ENCODE measurements at regions not wholly inside any gene's neighbourhood (a gene's known extent, or its start where the extent isn't known, plus 50 kb on each side); places are given as distances from the start of the nearest gene placed in this dataset.
A peak's percentile ranks its signal among the peaks of the same experiment; 100 is the strongest.
"Not testable (repeated sequence)": the region's sequence is repeated elsewhere in the genome, so short reads cannot be mapped to it uniquely, and the experiment has no call there.

- no peak for FAIRE-seq
Measured at GRCh38 chr6:130611366-130611765, 215.8 kb upstream of the SMLR1 start.

- FAIRE-seq: no peak
Measured at GRCh38 chr6:130613176-130613575, 214.0 kb upstream of the SMLR1 start.

GRCh38 chr6:130615816-130616215 lies 211.4 kb upstream of the SMLR1 start:
- FAIRE-seq: no peak

DNA sequence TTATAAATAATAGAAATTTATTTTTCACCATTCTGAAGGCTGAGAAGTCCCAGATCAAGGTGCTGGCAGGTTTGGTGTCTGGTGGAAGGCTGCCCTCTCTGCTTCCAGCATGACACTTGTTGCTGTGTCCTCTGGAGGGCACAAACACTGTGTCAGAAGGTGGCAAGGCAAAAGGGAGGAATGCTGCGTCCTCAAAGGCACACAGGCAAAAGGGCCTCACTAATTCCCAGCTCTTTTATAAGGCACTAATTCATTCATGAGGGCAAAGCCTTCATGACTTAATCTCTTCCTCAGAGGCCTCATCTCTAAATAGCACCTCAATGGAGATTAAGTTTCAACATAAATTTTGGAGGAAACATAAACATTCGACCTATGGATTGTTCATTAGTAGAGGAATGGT lies 209.5 kb upstream of the SMLR1 start:
- FAIRE-seq: no peak

GRCh38 chr6:130618806-130619205 lies 208.4 kb upstream of the SMLR1 start:
- not testable (repeated sequence) for FAIRE-seq

DNA sequence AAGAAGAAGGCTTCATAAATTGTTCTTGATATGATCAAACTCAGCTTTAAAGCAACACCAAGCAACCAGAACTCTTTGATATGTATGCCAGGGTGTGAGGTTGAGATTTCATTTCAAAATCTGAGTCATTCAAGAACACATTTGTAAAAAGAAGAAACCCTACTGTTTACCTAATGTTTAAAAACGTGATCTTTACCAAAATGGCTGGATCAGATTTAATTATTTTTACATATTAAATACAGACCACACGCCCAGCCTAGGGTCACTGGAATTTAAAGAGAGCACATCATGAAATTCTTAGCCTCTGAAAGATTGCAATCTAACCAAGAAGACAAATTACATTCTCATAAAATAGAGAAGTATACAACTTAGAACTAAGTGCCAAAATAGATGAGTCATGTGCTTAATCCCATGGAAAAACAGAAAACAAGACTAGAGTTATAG lies 206.8 kb upstream of the SMLR1 start:
- FAIRE-seq: no peak

GRCh38 chr6:130622142-130622541 lies 205.1 kb upstream of the SMLR1 start:
- no peak for FAIRE-seq

GRCh38 chr6:130624046-130624445 lies 203.2 kb upstream of the SMLR1 start:
- no peak for FAIRE-seq

GRCh38 chr6:130625825-130626527 lies 201.2 kb upstream of the SMLR1 start:
- FAIRE-seq: no peak

DNA sequence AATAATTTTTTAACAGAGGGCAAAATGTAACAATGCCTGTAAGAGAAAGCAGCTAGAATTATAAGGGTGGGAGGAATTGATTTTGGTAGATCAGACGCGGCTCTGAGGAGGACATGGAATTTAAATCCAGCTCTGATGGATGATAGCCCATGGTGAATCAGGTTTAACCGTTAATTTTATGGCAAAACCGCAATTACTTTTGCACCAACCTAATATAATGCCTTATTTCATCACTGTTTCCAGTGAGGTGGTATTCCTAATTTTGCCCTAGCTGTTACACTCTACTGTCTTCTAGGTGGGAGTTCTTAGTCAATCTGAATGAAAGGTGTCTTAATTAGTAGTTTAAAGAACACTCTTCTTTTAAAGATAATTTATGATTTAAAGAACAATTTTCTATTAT lies 198.3 kb upstream of the SMLR1 start:
- FAIRE-seq: no peak

GRCh38 chr6:130629640-130630039 lies 197.6 kb upstream of the SMLR1 start:
- FAIRE-seq: peak; percentile 87

GRCh38 chr6:130632277-130632676 lies 194.9 kb upstream of the SMLR1 start:
- FAIRE-seq: no peak

GRCh38 chr6:130632897-130633296 lies 194.3 kb upstream of the SMLR1 start:
- no peak for FAIRE-seq

GRCh38 chr6:130643361-130643760 lies 183.8 kb upstream of the SMLR1 start:
- FAIRE-seq: no peak

- no peak for FAIRE-seq
Measured at GRCh38 chr6:130644175-130644574, 183.0 kb upstream of the SMLR1 start.

DNA sequence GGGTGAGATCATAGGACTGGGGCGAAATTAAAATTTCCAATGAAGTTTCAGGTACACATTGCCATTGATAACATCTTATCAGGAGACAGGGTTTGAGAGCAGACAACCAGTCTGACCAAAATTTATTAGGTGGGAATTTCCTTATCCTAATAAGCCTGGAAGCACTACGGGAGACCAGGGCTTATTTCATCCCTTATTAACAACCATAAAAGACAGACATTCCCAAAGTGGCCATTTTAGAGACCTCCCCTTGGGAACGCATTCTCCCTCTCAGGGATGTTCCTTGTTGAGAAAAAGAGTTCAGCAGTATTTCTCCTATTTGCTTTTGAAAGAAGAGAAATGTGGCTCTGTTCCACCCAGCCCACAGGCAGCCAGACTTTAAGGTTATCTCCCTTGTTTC lies 182.4 kb upstream of the SMLR1 start:
- FAIRE-seq: not testable (repeated sequence)

GRCh38 chr6:130647246-130647645 lies 180.0 kb upstream of the SMLR1 start:
- no peak for FAIRE-seq

GRCh38 chr6:130655586-130655985 lies 171.6 kb upstream of the SMLR1 start:
- FAIRE-seq: no peak

DNA sequence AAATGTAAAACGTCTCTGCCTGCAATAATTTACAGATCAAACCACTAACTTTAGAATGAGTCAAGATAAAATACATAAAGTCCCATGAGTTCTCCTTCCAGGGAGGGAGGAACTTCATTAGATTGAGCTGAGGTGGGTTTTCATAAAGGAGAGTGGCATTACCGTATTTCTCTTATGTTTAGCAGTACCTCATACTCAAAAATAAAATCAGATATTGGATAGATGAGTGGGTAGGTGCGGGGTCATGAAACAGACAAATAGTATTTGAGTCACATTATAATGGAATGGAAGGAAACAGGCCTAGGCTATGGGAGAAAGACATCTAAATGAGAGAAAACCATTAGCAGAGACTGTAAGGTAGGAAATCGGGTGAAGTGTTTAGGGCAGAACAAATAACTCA lies 166.1 kb upstream of the SMLR1 start:
- FAIRE-seq: no peak

GRCh38 chr6:130666786-130667185 lies 160.4 kb upstream of the SMLR1 start:
- no peak for FAIRE-seq

GRCh38 chr6:130670142-130670541 lies 157.1 kb upstream of the SMLR1 start:
- FAIRE-seq: no peak

DNA sequence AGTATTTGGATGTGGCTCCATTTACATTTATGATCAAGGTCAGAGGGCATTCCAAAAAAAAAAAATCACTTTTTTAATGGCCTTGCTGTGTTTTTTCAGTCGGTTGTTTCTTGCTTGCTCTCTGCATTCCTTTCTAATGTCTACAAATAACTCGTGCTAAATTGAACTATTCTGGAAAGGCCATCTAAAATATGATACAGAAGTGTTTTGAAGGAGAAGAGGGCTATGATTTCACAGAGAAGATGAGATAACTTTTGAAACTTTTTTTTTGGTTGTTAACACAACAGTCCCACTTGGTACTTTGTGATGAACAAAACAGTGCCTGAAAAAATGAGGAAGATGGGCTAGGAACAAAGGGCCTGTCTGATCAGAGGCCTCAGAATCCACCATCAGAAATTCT lies 156.1 kb upstream of the SMLR1 start:
- no peak for FAIRE-seq

DNA sequence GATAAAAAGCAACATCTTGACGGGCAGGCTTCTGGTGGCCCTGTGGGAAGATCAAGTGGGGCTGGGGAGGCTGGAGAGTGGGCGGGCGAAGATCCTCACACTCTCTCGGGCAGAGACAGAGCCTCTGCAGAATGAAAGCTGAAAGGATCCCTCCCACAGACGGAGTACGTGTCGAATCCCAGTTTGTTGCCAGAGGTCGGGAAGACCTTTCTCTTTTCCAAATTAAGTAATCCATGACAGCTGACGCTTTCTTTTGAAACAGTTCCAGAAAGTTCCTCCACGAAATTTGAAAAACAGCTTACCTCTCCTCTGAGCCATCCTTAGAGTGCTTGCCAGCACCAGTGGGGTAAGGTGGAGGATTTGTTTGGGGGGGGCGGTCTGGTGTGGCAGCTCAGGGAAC lies 155.6 kb upstream of the SMLR1 start:
- FAIRE-seq: no peak

- no peak for FAIRE-seq
Measured at GRCh38 chr6:130672153-130672552, 155.1 kb upstream of the SMLR1 start.

GRCh38 chr6:130674604-130675003 lies 152.6 kb upstream of the SMLR1 start:
- no peak for FAIRE-seq
